Liver (tissue), 8 donors: ENCODE measurements at regions not wholly inside any gene's neighbourhood (a gene's known extent, or its start where the extent isn't known, plus 50 kb on each side); places are given as distances from the start of the nearest gene placed in this dataset.
A peak's percentile ranks its signal among the peaks of the same experiment; 100 is the strongest.

ENCODE experiments used
- DNase-seq: peaks from one replicate; pipeline ENCODE4 v3.0.0-alpha.2; 2017; ENCODE audit warnings: low spot score
- H3K27ac ChIP-seq, 2 donors: one replicate each; pipeline ENCODE4 v1.7.0; 2013; ENCODE audit warnings: inconsistent platforms in 2 of 2, low read length in 2 of 2, control low read depth in 1 of 2, low read depth in 1 of 2, mild to moderate bottlenecking in 1 of 2
- H3K27me3 ChIP-seq, 4 donors: one replicate each; pipeline versions ENCODE4 v1.6.1 to v1.7.0; 2013; ENCODE audit warnings: low read length in 3 of 4, inconsistent platforms in 1 of 4, mild to moderate bottlenecking in 1 of 4, moderate library complexity in 1 of 4; ENCODE audit not compliant: control insufficient read depth in 4 of 4, insufficient read depth in 4 of 4
- H3K36me3 ChIP-seq, 4 donors: one replicate each; pipeline versions ENCODE4 v1.6.1 to v1.7.0; 2013; ENCODE audit warnings: low read length in 3 of 4, mild to moderate bottlenecking in 3 of 4, low read depth in 1 of 4, moderate library complexity in 1 of 4; ENCODE audit not compliant: control insufficient read depth in 4 of 4, insufficient read depth in 3 of 4
- H3K4me1 ChIP-seq, 4 donors: one replicate each; pipeline versions ENCODE4 v1.6.1 to v1.7.0; 2013; ENCODE audit warnings: low read length in 3 of 4, mild to moderate bottlenecking in 3 of 4, moderate library complexity in 1 of 4; ENCODE audit not compliant: control insufficient read depth in 4 of 4, insufficient read depth in 4 of 4
- H3K4me3 ChIP-seq, 3 donors: one replicate each; pipeline versions ENCODE4 v1.6.1 to v1.7.0; 2013; ENCODE audit warnings: low read length in 3 of 3, control low read depth in 1 of 3, low read depth in 1 of 3, mild to moderate bottlenecking in 1 of 3
- H3K9ac ChIP-seq, 2 donors: one replicate each; pipeline ENCODE4 v1.7.0; 2013; ENCODE audit warnings: low read length in 2 of 2, mild to moderate bottlenecking in 2 of 2, moderate library complexity in 2 of 2, control low read depth in 1 of 2, low read depth in 1 of 2
- H3K9me3 ChIP-seq, 4 donors: one replicate each; pipeline versions ENCODE4 v1.6.1 to v1.7.0; 2013; ENCODE audit warnings: low read length in 3 of 4; ENCODE audit not compliant: control insufficient read depth in 4 of 4
- CTCF ChIP-seq: fragments of 150-350 bp; IDR thresholded peaks from 2 replicates; pipeline ENCODE4 v1.5.1; 2017; ENCODE audit warnings: improper control_type of control experiment, low read depth, low read length; ENCODE audit not compliant: missing input control
- EGR1 ChIP-seq, 2 donors: IDR thresholded peaks; 2 replicates each; pipeline ENCODE4 v1.6.1; 2016 to 2018; ENCODE audit warnings: antibody characterized with exemption in 2 of 2, low read depth in 2 of 2
- FOXA1 ChIP-seq: IDR thresholded peaks from 2 replicates; pipeline ENCODE4 v1.6.1; 2016; ENCODE audit warnings: antibody characterized with exemption
- FOXA2 ChIP-seq: IDR thresholded peaks from 2 replicates; pipeline ENCODE4 v1.6.1; 2016; ENCODE audit warnings: antibody characterized with exemption
- GABPA ChIP-seq, 2 donors: IDR thresholded peaks in 1 of 2; conservative IDR thresholded peaks in 1 of 2; 2 replicates each; pipeline ENCODE4 v1.6.1; 2016; ENCODE audit warnings: antibody characterized with exemption in 2 of 2, mild to moderate bottlenecking in 1 of 2, moderate library complexity in 1 of 2
- HNF4A ChIP-seq, 2 donors: conservative IDR thresholded peaks; 2 replicates each; pipeline ENCODE4 v1.6.1; 2016; ENCODE audit warnings: antibody characterized with exemption in 2 of 2, mild to moderate bottlenecking in 2 of 2
- HNF4G ChIP-seq: IDR thresholded peaks from 2 replicates; pipeline ENCODE4 v1.6.1; 2016; ENCODE audit warnings: antibody characterized with exemption
- JUND ChIP-seq, 2 donors: IDR thresholded peaks; 2 replicates each; pipeline ENCODE4 v1.6.1; 2016; ENCODE audit warnings: antibody characterized with exemption in 2 of 2
- MAX ChIP-seq: IDR thresholded peaks from 2 replicates; pipeline ENCODE4 v1.6.1; 2016; ENCODE audit warnings: antibody characterized with exemption
- NR2F2 ChIP-seq: IDR thresholded peaks from 2 replicates; pipeline ENCODE4 v1.6.1; 2016; ENCODE audit warnings: antibody characterized with exemption
- RAD21 ChIP-seq, 2 donors: IDR thresholded peaks; 2 replicates each; pipeline ENCODE4 v1.6.1; 2016; ENCODE audit warnings: antibody characterized with exemption in 2 of 2, mild to moderate bottlenecking in 2 of 2
- REST ChIP-seq: IDR thresholded peaks from 2 replicates; pipeline ENCODE4 v1.6.1; 2016; ENCODE audit warnings: antibody characterized with exemption, mild to moderate bottlenecking
- RXRA ChIP-seq, 2 donors: IDR thresholded peaks; 2 replicates each; pipeline ENCODE4 v1.6.1; 2017 to 2018; ENCODE audit warnings: antibody characterized with exemption in 2 of 2, mild to moderate bottlenecking in 1 of 2
- SP1 ChIP-seq: IDR thresholded peaks from 2 replicates; pipeline ENCODE4 v1.6.1; 2018; ENCODE audit warnings: antibody characterized with exemption, mild to moderate bottlenecking
- TAF1 ChIP-seq: conservative IDR thresholded peaks from 2 replicates; pipeline ENCODE4 v1.6.1; 2016; ENCODE audit warnings: antibody characterized with exemption, mild to moderate bottlenecking
- YY1 ChIP-seq: IDR thresholded peaks from 2 replicates; pipeline ENCODE4 v1.6.1; 2016; ENCODE audit warnings: antibody characterized with exemption, mild to moderate bottlenecking
- ZBTB33 ChIP-seq: IDR thresholded peaks from 2 replicates; pipeline ENCODE4 v1.6.1; 2016; ENCODE audit warnings: antibody characterized with exemption
- WGBS: extraction: QIAGEN DNeasy Blood & Tissue Kit; methylation state at CpG from one replicate; pipeline ENCODE4 v1.1.7; 2013; 5-methylcytosine and 5-hydroxymethylcytosine counted together
- donor health status: healthy.
- donor health status: healthy.
- donor health status: healthy.
- donor health status: healthy.
- donor health status: healthy.

GRCh38 chr6:11947575-11947974, 64.5 kb upstream of the HIVEP1 start:
- H3K4me3 ChIP-seq = no peak overlapping the region
- 48% methylated on average over 2 of the region's 2 CpGs for WGBS
- TF ChIP-seq HNF4A (conservative IDR thresholded peaks at IDR 0.05) (peak in 1 of 2 donors; percentile 12), ZBTB33 (no peak), SP1 (no peak), FOXA2 (peak; percentile 46), YY1 (no peak), NR2F2 (no peak), HNF4G (no peak), CTCF (no peak), EGR1 (IDR thresholded peaks at IDR 0.05; ENCODE audit: low read depth in 2 of 2) (no peak), FOXA1 (no peak), RAD21 (IDR thresholded peaks at IDR 0.05) (peak in 1 of 2 donors; percentile 17), JUND (IDR thresholded peaks at IDR 0.05) (no peak), TAF1 (no peak)
- no peaks in the 10 kb centered on the region for H3K9me3 ChIP-seq
- no peaks in the 10 kb centered on the region for H3K36me3 ChIP-seq
- DNase-seq = no peak
- H3K4me1 ChIP-seq = peaks cover 0 to 12% (median 4%) of the 10 kb centered on the region in 4 donors
- no peaks in the 10 kb centered on the region for H3K27me3 ChIP-seq
- no peak overlapping the region for H3K27ac ChIP-seq
- H3K9ac ChIP-seq = no peak overlapping the region

GRCh38 chr6:11947063-11947462, 65.0 kb upstream of the HIVEP1 start:
- Histone ChIP-seq H3K27ac (no peak overlapping the region), H3K36me3 (no peaks in the 10 kb centered on the region), H3K4me1 (peaks cover 0 to 12% (median 4%) of the 10 kb centered on the region in 4 donors), H3K9ac (no peak overlapping the region), H3K4me3 (no peak overlapping the region), H3K27me3 (no peaks in the 10 kb centered on the region), H3K9me3 (no peaks in the 10 kb centered on the region)
- TF ChIP-seq GABPA (IDR thresholded peaks at IDR 0.05 in 1 of 2, conservative IDR thresholded peaks at IDR 0.05 in 1 of 2) = no peak
- TF ChIP-seq HNF4A (conservative IDR thresholded peaks at IDR 0.05) = no peak
- no peak for TF ChIP-seq EGR1 (IDR thresholded peaks at IDR 0.05; ENCODE audit: low read depth in 2 of 2)
- TF ChIP-seq FOXA2 = no peak
- no peak for TF ChIP-seq RXRA (IDR thresholded peaks at IDR 0.05)
- no peak for TF ChIP-seq RAD21 (IDR thresholded peaks at IDR 0.05)
- no peak for TF ChIP-seq YY1
- no peak for TF ChIP-seq TAF1
- TF ChIP-seq SP1 = no peak
- no peak for TF ChIP-seq CTCF
- TF ChIP-seq HNF4G = no peak
- no peak for TF ChIP-seq JUND (IDR thresholded peaks at IDR 0.05)
- no peak for TF ChIP-seq FOXA1
- no peak for TF ChIP-seq REST
- TF ChIP-seq ZBTB33 = no peak
- no peak for TF ChIP-seq NR2F2
- TF ChIP-seq MAX = no peak
- no peak for DNase-seq
- 97% methylated on average over 2 of the region's 2 CpGs for WGBS
